ENCODE measurements at regions not wholly inside any gene's neighbourhood (a gene's known extent, or its start where the extent isn't known, plus 50 kb on each side); places are given as distances from the start of the nearest gene placed in this dataset.

DNA sequence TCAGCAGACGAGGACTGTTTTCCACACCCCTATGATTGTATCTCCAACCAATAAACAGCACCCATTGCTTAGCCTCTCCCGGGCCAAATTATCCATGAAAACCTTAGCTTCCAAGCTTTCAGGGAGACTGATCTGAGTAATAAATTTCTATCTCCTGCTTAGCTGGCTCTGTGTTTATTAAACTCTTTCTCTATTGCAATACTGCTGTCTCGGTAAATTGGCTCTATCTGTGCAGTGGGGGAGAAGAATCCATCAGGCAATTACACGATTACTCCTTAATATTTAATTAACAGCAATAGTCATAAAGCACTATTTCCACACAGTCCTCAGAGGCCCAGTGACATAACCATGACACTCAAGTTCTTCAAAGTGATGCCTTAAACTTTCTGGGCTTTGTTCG lies 1122.8 kb downstream of the TYW1 start:
- H3K27ac ChIP-seq = no peak overlapping the region
- no peaks in the 10 kb centered on the region for H3K36me3 ChIP-seq
- H3K9me3 ChIP-seq (ENCODE audit: severe bottlenecking) = peaks cover 7% of the 10 kb centered on the region
- H3K27me3 ChIP-seq (ENCODE audit: insufficient read depth, low read depth, severe bottlenecking) = no peaks in the 10 kb centered on the region
- no peak overlapping the region for H3K4me3 ChIP-seq (ENCODE audit: low read depth, low read length)
- DNase-seq = no peak
- TF ChIP-seq CTCF (IDR thresholded peaks at IDR 0.05; ENCODE audit: low read depth, low read length) = no peak

- Histone ChIP-seq H3K9me3 (ENCODE audit: severe bottlenecking) (peaks cover 7% of the 10 kb centered on the region), H3K27me3 (ENCODE audit: insufficient read depth, low read depth, severe bottlenecking) (no peaks in the 10 kb centered on the region), H3K27ac (no peak overlapping the region), H3K4me3 (ENCODE audit: low read depth, low read length) (no peak overlapping the region), H3K36me3 (no peaks in the 10 kb centered on the region)
- no peak for TF ChIP-seq CTCF (IDR thresholded peaks at IDR 0.05; ENCODE audit: low read depth, low read length)
- DNase-seq = no peak
Observed at GRCh38 chr7:68121056-68121455, 1124.4 kb downstream of the TYW1 start.

DNA sequence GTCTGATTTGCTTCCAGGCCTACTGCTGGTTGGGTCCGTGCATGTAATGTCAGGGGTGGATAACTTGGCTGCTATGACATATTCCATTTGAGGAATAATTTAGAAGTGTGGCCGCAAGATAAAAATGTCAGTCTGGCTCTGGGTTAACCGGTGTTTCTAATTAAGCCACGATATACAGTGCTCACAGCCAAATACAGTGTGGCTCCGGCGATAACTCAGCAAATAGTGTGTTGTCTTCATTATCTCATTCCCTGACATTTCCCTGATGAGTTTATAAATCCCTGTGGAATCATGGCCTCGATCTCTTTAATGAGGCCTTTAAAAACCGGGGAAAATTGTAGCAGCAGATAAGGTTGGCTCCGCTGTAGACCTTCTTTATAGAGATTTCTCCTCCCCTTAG lies 1125.0 kb downstream of the TYW1 start:
- Histone ChIP-seq H3K27me3 (ENCODE audit: insufficient read depth, low read depth, severe bottlenecking) (no peaks in the 10 kb centered on the region), H3K4me3 (ENCODE audit: low read depth, low read length) (no peak overlapping the region), H3K27ac (no peak overlapping the region), H3K36me3 (no peaks in the 10 kb centered on the region), H3K9me3 (ENCODE audit: severe bottlenecking) (peaks cover 7% of the 10 kb centered on the region)
- no peak for TF ChIP-seq CTCF (IDR thresholded peaks at IDR 0.05; ENCODE audit: low read depth, low read length)
- no peak for DNase-seq

- no peak for TF ChIP-seq CTCF (IDR thresholded peaks at IDR 0.05; ENCODE audit: low read depth, low read length)
- H3K27ac ChIP-seq = no peak overlapping the region
- H3K36me3 ChIP-seq = no peaks in the 10 kb centered on the region
- peaks cover 7% of the 10 kb centered on the region for H3K9me3 ChIP-seq (ENCODE audit: severe bottlenecking)
- no peak overlapping the region for H3K4me3 ChIP-seq (ENCODE audit: low read depth, low read length)
- no peak for DNase-seq
- H3K27me3 ChIP-seq (ENCODE audit: insufficient read depth, low read depth, severe bottlenecking) = no peaks in the 10 kb centered on the region
Observed at GRCh38 chr7:68122801-68123200, 1126.2 kb downstream of the TYW1 start.

DNA sequence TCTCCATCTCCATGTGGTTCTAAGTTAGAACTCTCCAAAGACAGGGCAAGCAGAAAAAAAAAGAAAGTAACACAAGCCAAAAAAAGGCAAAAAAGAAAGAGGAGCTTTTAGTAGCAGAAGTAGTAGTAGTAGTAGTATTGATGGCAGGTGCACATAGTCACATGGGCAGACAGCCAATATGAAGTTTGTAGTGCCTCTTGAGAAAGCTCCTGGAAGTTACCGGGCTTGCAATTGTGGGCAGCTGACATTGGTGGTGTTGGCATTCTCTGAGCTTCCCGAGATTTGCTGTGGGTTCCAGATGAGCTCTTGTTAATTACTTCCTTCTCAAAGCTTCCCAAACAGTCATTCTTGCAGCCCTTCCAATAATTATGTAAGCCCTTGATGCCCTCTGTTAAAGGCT lies 1128.5 kb downstream of the TYW1 start:
- Histone ChIP-seq H3K4me3 (ENCODE audit: low read depth, low read length) (no peak overlapping the region), H3K9me3 (ENCODE audit: severe bottlenecking) (no peaks in the 10 kb centered on the region), H3K36me3 (no peaks in the 10 kb centered on the region), H3K27me3 (ENCODE audit: insufficient read depth, low read depth, severe bottlenecking) (no peaks in the 10 kb centered on the region), H3K27ac (no peak overlapping the region)
- no peak for DNase-seq
- no peak for TF ChIP-seq CTCF (IDR thresholded peaks at IDR 0.05; ENCODE audit: low read depth, low read length)

- Histone ChIP-seq H3K9me3 (ENCODE audit: severe bottlenecking) (no peaks in the 10 kb centered on the region), H3K36me3 (no peaks in the 10 kb centered on the region), H3K27ac (no peak overlapping the region), H3K27me3 (ENCODE audit: insufficient read depth, low read depth, severe bottlenecking) (no peaks in the 10 kb centered on the region), H3K4me3 (ENCODE audit: low read depth, low read length) (no peak overlapping the region)
- TF ChIP-seq CTCF (IDR thresholded peaks at IDR 0.05; ENCODE audit: low read depth, low read length) = no peak
- DNase-seq = no peak
Observed at GRCh38 chr7:68133045-68133444, 1136.4 kb downstream of the TYW1 start.
